Natural killer cell (primary cell): ENCODE measurements at regions not wholly inside any gene's neighbourhood (a gene's known extent, or its start where the extent isn't known, plus 50 kb on each side); places are given as distances from the start of the nearest gene placed in this dataset.
"Not testable (repeated sequence)": the region's sequence is repeated elsewhere in the genome, so short reads cannot be mapped to it uniquely, and the experiment has no call there.

Source experiments
- ATAC-seq, 3 donors: fragments of 150-1000 bp in 2 of 3; fragments of 200-7000 bp in 1 of 3; cut with Tn5 transposase; 1 replicate in 1 of 3; 2 replicates in 2 of 3; pipeline ENCODE4 v1.10.0; 2021; ENCODE audit warnings: mild to moderate bottlenecking in 2 of 3, moderate library complexity in 2 of 3
- DNase-seq, 2 donors: peaks; one replicate each; pipeline versions ENCODE4 v3.0.0 to v3.0.0-alpha.2; 2013 to 2021; ENCODE audit warnings: mixed read lengths in 1 of 2
- H3K27ac ChIP-seq: one replicate; pipeline ENCODE4 v1.5.1; 2013; ENCODE audit warnings: mild to moderate bottlenecking, low read length
- H3K27me3 ChIP-seq: one replicate; pipeline ENCODE4 v1.6.1; 2013; ENCODE audit warnings: low read length; ENCODE audit not compliant: control insufficient read depth, insufficient read depth
- H3K36me3 ChIP-seq: one replicate; pipeline ENCODE4 v1.6.1; 2013; ENCODE audit warnings: low read length; ENCODE audit not compliant: control insufficient read depth, insufficient read depth
- H3K4me1 ChIP-seq: one replicate; pipeline ENCODE4 v1.6.1; 2013; ENCODE audit warnings: low read length; ENCODE audit not compliant: control insufficient read depth, insufficient read depth
- H3K4me3 ChIP-seq: one replicate; pipeline ENCODE4 v1.5.1; 2013; ENCODE audit warnings: low read length
- H3K9me3 ChIP-seq: one replicate; pipeline ENCODE4 v1.6.1; 2013; ENCODE audit warnings: low read length; ENCODE audit not compliant: control insufficient read depth, insufficient read depth
- H3K27ac Mint-ChIP-seq, 2 donors: one replicate each; pipeline ENCODE4 v1.8.0; 2022; ENCODE audit warnings: mild to moderate bottlenecking in 2 of 2, mixed read lengths in 2 of 2, moderate library complexity in 1 of 2
- H3K27me3 Mint-ChIP-seq, 2 donors: one replicate each; pipeline ENCODE4 v1.8.0; 2022; ENCODE audit warnings: low read depth in 2 of 2, mixed read lengths in 2 of 2
- H3K36me3 Mint-ChIP-seq: one replicate; pipeline ENCODE4 v1.8.0; 2022; ENCODE audit warnings: mixed read lengths
- H3K4me1 Mint-ChIP-seq, 2 donors: one replicate each; pipeline ENCODE4 v1.8.0; 2022; ENCODE audit warnings: mixed read lengths in 2 of 2
- H3K4me3 Mint-ChIP-seq: one replicate; pipeline ENCODE4 v1.8.0; 2022; ENCODE audit warnings: mild to moderate bottlenecking, moderate library complexity, mixed read lengths
- H3K9me3 Mint-ChIP-seq, 2 donors: one replicate each; pipeline ENCODE4 v1.8.0; 2022; ENCODE audit warnings: mixed read lengths in 2 of 2
- CTCF ChIP-seq: fragments of 200-600 bp; IDR thresholded peaks from one replicate; pipeline ENCODE4 v1.8.0; 2022; ENCODE audit warnings: antibody characterized with exemption
- WGBS: methylation state at CpG from one replicate; pipeline ENCODE4 v1.1.7; 2013; ENCODE audit warnings: missing lambda C conversion rate; ENCODE audit not compliant: insufficient coverage; 5-methylcytosine and 5-hydroxymethylcytosine counted together
- intact Hi-C: fragments of 100-400 bp; cut with micrococcal nuclease; formaldehyde crosslinking; loops from one replicate; pipeline ENCODE4 v1.14.2; 2022

DNA sequence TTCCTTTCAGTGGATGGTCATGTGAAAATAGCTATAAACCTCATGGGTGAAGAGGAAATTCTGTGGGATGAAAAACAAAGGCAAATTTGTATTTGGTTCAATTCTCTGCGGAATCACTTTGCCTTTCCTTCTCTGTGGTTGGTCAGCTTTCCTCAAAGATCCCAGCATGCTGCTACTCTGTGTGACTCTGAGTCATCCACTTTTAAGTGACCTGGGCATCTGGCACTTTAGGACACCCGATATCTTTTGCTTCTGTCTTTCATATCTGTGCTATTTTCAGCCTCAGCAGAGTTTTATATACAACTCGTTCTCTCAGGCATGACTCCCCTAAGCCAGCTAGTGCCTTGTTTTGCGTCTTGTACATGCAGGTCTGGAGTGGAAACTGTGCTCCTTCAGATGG is 217.0 kb upstream of the PIEZO2 start:
- WGBS, result 87% methylated on average over 4 of the region's 4 CpGs
- Mint-ChIP-seq H3K9me3 (peaks cover 0 to under 1% of the 10 kb centered on the region in 2 donors), H3K4me3 (no peak overlapping the region)

GRCh38 chr18:11362856-11363255 is 213.5 kb upstream of the PIEZO2 start:
- ATAC-seq, result no peak
- intact Hi-C loops, result no loop called here
- H3K4me3 ChIP-seq, result no peak overlapping the region
- H3K27ac ChIP-seq, result no peak overlapping the region
- no peaks in the 10 kb centered on the region for H3K36me3 Mint-ChIP-seq
- DNase-seq, result no peak
- no peaks in the 10 kb centered on the region for H3K27me3 ChIP-seq
- WGBS, result 100% methylated on average over 1 of the region's 1 CpG
- no peaks in the 10 kb centered on the region for H3K4me1 Mint-ChIP-seq
- H3K27ac Mint-ChIP-seq, result no peak overlapping the region
- no peak for TF ChIP-seq CTCF
- no peaks in the 10 kb centered on the region for H3K27me3 Mint-ChIP-seq
- no peaks in the 10 kb centered on the region for H3K36me3 ChIP-seq
- no peaks in the 10 kb centered on the region for H3K9me3 ChIP-seq
- no peaks in the 10 kb centered on the region for H3K4me1 ChIP-seq
- H3K4me3 Mint-ChIP-seq, result no peak overlapping the region
- H3K9me3 Mint-ChIP-seq, result no peaks in the 10 kb centered on the region

More for the DNA sequence above, 217.0 kb upstream of the PIEZO2 start:
- Histone ChIP-seq H3K4me3 (no peak overlapping the region), H3K9me3 (no peaks in the 10 kb centered on the region), H3K36me3 (no peaks in the 10 kb centered on the region), H3K27me3 (no peaks in the 10 kb centered on the region), H3K4me1 (no peaks in the 10 kb centered on the region), H3K27ac (no peak overlapping the region)
- Mint-ChIP-seq H3K27ac (no peak overlapping the region), H3K27me3 (no peaks in the 10 kb centered on the region), H3K4me1 (no peaks in the 10 kb centered on the region), H3K36me3 (no peaks in the 10 kb centered on the region)
- ATAC-seq, result no peak
- DNase-seq, result no peak
- intact Hi-C loops, result no loop called here
- no peak for TF ChIP-seq CTCF

- H3K9me3 Mint-ChIP-seq, H3K36me3 ChIP-seq, H3K27ac ChIP-seq, H3K27me3 ChIP-seq, H3K4me3 Mint-ChIP-seq, ATAC-seq, H3K27ac Mint-ChIP-seq, H3K36me3 Mint-ChIP-seq, H3K27me3 Mint-ChIP-seq, intact Hi-C loops, H3K4me3 ChIP-seq, H3K4me1 ChIP-seq, DNase-seq, H3K9me3 ChIP-seq, H3K4me1 Mint-ChIP-seq: not testable (repeated sequence)
- WGBS, result 85% methylated on average over 3 of the region's 6 CpGs
Measured at GRCh38 chr18:11361862-11362261, 212.5 kb upstream of the PIEZO2 start.

DNA sequence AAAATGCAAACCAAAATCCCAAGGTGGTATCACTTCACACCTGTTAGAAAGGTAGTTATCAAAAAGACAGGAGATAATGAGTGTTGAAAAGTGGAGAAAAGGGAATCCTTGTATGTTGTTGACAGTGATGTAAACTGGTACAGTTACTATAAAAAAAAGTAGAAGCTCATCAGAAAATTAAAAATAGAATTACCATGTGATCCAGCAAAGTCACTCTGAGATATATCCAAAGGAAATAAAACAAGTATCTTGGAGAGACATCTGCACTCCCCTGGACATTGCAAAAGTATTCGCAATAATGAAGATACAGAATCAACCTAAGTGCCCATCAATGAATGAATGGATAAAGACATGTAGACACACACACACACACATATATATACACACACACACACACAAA is 208.3 kb upstream of the PIEZO2 start:
- DNase-seq, result no peak
- H3K27me3 ChIP-seq, result no peaks in the 10 kb centered on the region
- no peak overlapping the region for H3K27ac ChIP-seq
- H3K4me3 ChIP-seq, result no peak overlapping the region
- no peaks in the 10 kb centered on the region for H3K9me3 ChIP-seq
- Mint-ChIP-seq H3K36me3 (no peaks in the 10 kb centered on the region), H3K27me3 (no peaks in the 10 kb centered on the region), H3K9me3 (peaks cover 0 to 3% of the 10 kb centered on the region in 2 donors), H3K4me1 (no peaks in the 10 kb centered on the region), H3K4me3 (no peak overlapping the region), H3K27ac (no peak overlapping the region)
- TF ChIP-seq CTCF, result no peak
- intact Hi-C loops, result no loop called here
- no peaks in the 10 kb centered on the region for H3K36me3 ChIP-seq
- ATAC-seq, result no peak
- 100% methylated on average over 1 of the region's 1 CpG for WGBS
- no peaks in the 10 kb centered on the region for H3K4me1 ChIP-seq

DNA sequence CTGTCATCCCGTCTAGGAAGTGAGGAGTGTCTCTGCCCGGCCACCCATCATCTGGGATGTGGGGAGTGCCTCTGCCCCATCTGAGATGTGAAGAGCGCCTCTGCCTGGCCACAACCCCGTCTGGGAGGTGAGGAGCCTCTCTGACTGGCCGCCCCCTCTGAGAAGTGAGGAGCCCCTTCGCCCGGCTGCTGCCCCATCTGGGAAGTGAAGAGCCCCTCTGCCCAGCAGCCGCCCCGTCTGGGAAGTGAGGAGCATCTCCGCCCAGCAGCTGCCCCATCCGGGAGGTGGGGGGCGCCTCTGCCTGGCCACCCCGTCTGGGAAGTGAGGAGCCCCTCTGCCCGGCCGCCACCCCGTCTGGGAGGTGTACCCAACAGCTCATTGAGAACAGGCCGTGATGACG is 195.2 kb upstream of the PIEZO2 start:
- H3K4me1 Mint-ChIP-seq, DNase-seq, H3K27me3 Mint-ChIP-seq, H3K4me1 ChIP-seq, H3K36me3 ChIP-seq, H3K27me3 ChIP-seq, H3K36me3 Mint-ChIP-seq, intact Hi-C loops, H3K27ac Mint-ChIP-seq, H3K4me3 Mint-ChIP-seq, H3K27ac ChIP-seq, H3K4me3 ChIP-seq, ATAC-seq: not testable (repeated sequence)
- H3K9me3 ChIP-seq, result peaks cover 10% of the 10 kb centered on the region
- peaks cover 12 to 13% of the 10 kb centered on the region in 2 donors for H3K9me3 Mint-ChIP-seq
- 84% methylated on average over 16 of the region's 18 CpGs for WGBS
